HCT116 (cell line): ENCODE measurements at regions not wholly inside any gene's neighbourhood (a gene's known extent, or its start where the extent isn't known, plus 50 kb on each side); places are given as distances from the start of the nearest gene placed in this dataset.

Experiments used
- CEBPB ChIP-seq: IDR thresholded peaks from 2 replicates; pipeline ENCODE4 v1.6.1; 2012; ENCODE audit warnings: low read depth
- CTCF ChIP-seq, 3 experiments: fragments of 200-600 bp in 1 of 3; sonication (generic) in 1 of 3; IDR thresholded peaks in 2 of 3; conservative IDR thresholded peaks in 1 of 3; 2 replicates each; pipeline ENCODE4 v1.5.1; 2012 to 2017; ENCODE audit warnings: low read depth in 2 of 3, low read length in 2 of 3, antibody characterized with exemption in 1 of 3, borderline replicate concordance in 1 of 3, control low read depth in 1 of 3, mild to moderate bottlenecking in 1 of 3, mixed read lengths in 1 of 3, mixed run types in 1 of 3, moderate library complexity in 1 of 3; ENCODE audit not compliant: insufficient read depth in 1 of 3
- EZH2phosphoT487 ChIP-seq: fragments of 200-600 bp; IDR thresholded peaks from 2 replicates; pipeline ENCODE4 v1.6.1; 2018; ENCODE audit warnings: antibody characterized with exemption, borderline replicate concordance
- FOSL1 ChIP-seq: IDR thresholded peaks from 2 replicates; pipeline ENCODE4 v1.6.1; 2012; ENCODE audit warnings: low read depth
- JUND ChIP-seq: IDR thresholded peaks from 2 replicates; pipeline ENCODE4 v1.6.1; 2012
- MAX ChIP-seq: IDR thresholded peaks from 2 replicates; pipeline ENCODE4 v1.6.1; 2012
- POLR2A ChIP-seq: IDR thresholded peaks from 2 replicates; pipeline ENCODE4 v1.7.0; 2011; ENCODE audit warnings: borderline replicate concordance; ENCODE audit not compliant: insufficient read depth, insufficient read length; ENCODE audit errors: extremely low read depth
- POLR2AphosphoS5 ChIP-seq: IDR thresholded peaks from 2 replicates; pipeline ENCODE4 v1.6.1; 2011; ENCODE audit warnings: mild to moderate bottlenecking, low read depth, low read length, moderate library complexity
- REST ChIP-seq: IDR thresholded peaks from 2 replicates; pipeline ENCODE4 v1.6.1; 2012; ENCODE audit warnings: low read depth
- SP1 ChIP-seq: IDR thresholded peaks from 2 replicates; pipeline ENCODE4 v1.6.1; 2012; ENCODE audit warnings: low read depth
- TCF7L2 ChIP-seq: IDR thresholded peaks from 2 replicates; pipeline ENCODE4 v1.7.0; 2011; ENCODE audit warnings: borderline replicate concordance, inconsistent platforms; ENCODE audit not compliant: insufficient read depth, insufficient read length; ENCODE audit errors: extremely low read depth
- ZNF274 ChIP-seq: fragments of 200-500 bp; sonication (Bioruptor generic); IDR thresholded peaks from 2 replicates; pipeline ENCODE4 v1.6.1; 2014; ENCODE audit warnings: mild to moderate bottlenecking, low read depth, low read length, inconsistent platforms

- TF ChIP-seq CEBPB: no peak
- TF ChIP-seq POLR2A: no peak
- TF ChIP-seq CTCF (IDR thresholded peaks at IDR 0.05 in 2 of 3, conservative IDR thresholded peaks at IDR 0.05 in 1 of 3; ENCODE audit: borderline replicate concordance in 1 of 3, insufficient read depth in 1 of 3, low read depth in 2 of 3, low read length in 2 of 3): no peak
- no peak for TF ChIP-seq JUND
- no peak for TF ChIP-seq MAX
- no peak for TF ChIP-seq TCF7L2
- no peak for TF ChIP-seq REST
- TF ChIP-seq EZH2phosphoT487: no peak
- TF ChIP-seq SP1: no peak
- no peak for TF ChIP-seq FOSL1
- no peak for TF ChIP-seq ZNF274
- TF ChIP-seq POLR2AphosphoS5: no peak
Measured at GRCh38 chr2:220995581-220995980, 576.5 kb downstream of the EPHA4 start.
